ENCODE measurements at regions not wholly inside any gene's neighbourhood (a gene's known extent, or its start where the extent isn't known, plus 50 kb on each side); places are given as distances from the start of the nearest gene placed in this dataset.
"Not testable (repeated sequence)": the region's sequence is repeated elsewhere in the genome, so short reads cannot be mapped to it uniquely, and the experiment has no call there.

DNA sequence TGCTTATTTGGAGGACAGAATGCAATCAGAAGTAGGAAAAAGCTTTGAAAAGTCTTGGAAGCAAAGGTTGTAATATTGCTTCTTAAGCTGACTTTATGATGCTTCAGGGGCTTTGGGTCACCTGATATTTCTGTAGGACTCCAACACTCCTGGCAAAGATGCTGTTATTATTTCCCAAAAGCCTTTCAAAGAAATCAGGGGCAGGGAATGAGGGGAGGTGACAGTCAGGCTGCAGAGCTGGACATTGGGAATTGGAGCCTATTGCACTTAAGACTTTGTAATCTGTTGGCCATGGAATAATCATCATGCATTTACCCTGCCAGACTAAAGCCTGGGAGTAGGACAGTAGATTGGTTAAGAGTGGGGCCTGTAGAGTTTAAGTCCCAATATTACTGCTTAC, 168.3 kb upstream of the IL12B start:
- no peak overlapping the region for H3K4me3 ChIP-seq (ENCODE audit: low read length in 2 of 2)
- H3K9me3 ChIP-seq (ENCODE audit: control insufficient read depth in 2 of 2, low read length in 2 of 2), result no peaks in the 10 kb centered on the region
- H3K4me1 ChIP-seq (ENCODE audit: control insufficient read depth, insufficient read depth, low read length), result no peaks in the 10 kb centered on the region
- no peaks in the 10 kb centered on the region for H3K36me3 ChIP-seq (ENCODE audit: control insufficient read depth in 2 of 2, insufficient read depth in 2 of 2, low read length in 2 of 2)
- H3K27ac ChIP-seq (ENCODE audit: low read length), result no peak overlapping the region
- H3K9ac ChIP-seq (ENCODE audit: low read length in 2 of 2), result no peak overlapping the region
- no peaks in the 10 kb centered on the region for H3K27me3 ChIP-seq (ENCODE audit: control insufficient read depth in 1 of 2, insufficient read depth in 2 of 2, low read length in 2 of 2)

DNA sequence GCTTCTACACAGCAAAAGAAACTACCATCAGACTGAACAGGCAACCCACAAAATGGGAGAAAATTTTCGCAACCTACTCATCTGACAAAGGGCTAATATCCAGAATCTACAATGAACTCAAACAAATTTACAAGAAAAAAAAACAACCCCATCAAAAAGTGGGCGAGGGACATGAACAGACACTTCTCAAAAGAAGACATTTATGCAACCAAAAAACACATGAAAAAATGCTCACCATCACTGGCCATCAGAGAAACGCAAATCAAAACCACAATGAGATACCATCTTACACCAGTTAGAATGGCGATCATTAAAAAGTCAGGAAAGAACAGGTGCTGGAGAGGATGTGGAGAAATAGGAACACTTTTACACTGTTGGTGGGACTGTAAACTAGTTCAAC, 171.8 kb upstream of the IL12B start:
- H3K9ac ChIP-seq (ENCODE audit: low read length in 2 of 2); H3K4me3 ChIP-seq (ENCODE audit: low read length in 2 of 2); H3K4me1 ChIP-seq (ENCODE audit: control insufficient read depth, insufficient read depth, low read length); H3K9me3 ChIP-seq (ENCODE audit: control insufficient read depth in 2 of 2, low read length in 2 of 2); H3K36me3 ChIP-seq (ENCODE audit: control insufficient read depth in 2 of 2, insufficient read depth in 2 of 2, low read length in 2 of 2); H3K27me3 ChIP-seq (ENCODE audit: control insufficient read depth in 1 of 2, insufficient read depth in 2 of 2, low read length in 2 of 2); H3K27ac ChIP-seq (ENCODE audit: low read length): not testable (repeated sequence)

DNA sequence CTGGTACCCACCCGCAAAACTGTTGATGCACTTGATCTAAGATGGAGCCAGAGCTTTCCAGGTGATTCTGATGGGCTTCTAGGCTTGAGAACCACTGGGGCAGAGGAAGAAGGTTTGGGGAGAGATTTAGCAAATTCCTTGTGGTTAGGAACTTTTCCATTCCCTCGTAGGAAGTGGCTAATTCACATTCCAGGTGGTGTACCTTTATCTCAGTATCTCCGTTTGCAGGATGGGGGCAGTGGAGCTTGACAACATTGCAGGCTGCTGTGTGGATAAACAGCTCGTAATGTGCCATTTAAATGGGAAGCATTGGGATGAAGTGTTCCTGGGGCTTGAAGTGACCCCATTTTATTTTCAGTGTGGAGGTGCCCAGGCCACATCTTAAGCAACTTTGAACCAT, 172.9 kb upstream of the IL12B start:
- H3K4me3 ChIP-seq (ENCODE audit: low read length in 2 of 2), result no peak overlapping the region
- H3K9ac ChIP-seq (ENCODE audit: low read length in 2 of 2), result no peak overlapping the region
- no peaks in the 10 kb centered on the region for H3K4me1 ChIP-seq (ENCODE audit: control insufficient read depth, insufficient read depth, low read length)
- H3K27me3 ChIP-seq (ENCODE audit: control insufficient read depth in 1 of 2, insufficient read depth in 2 of 2, low read length in 2 of 2), result no peaks in the 10 kb centered on the region
- H3K36me3 ChIP-seq (ENCODE audit: control insufficient read depth in 2 of 2, insufficient read depth in 2 of 2, low read length in 2 of 2), result no peaks in the 10 kb centered on the region
- no peaks in the 10 kb centered on the region for H3K9me3 ChIP-seq (ENCODE audit: control insufficient read depth in 2 of 2, low read length in 2 of 2)
- H3K27ac ChIP-seq (ENCODE audit: low read length), result no peak overlapping the region

DNA sequence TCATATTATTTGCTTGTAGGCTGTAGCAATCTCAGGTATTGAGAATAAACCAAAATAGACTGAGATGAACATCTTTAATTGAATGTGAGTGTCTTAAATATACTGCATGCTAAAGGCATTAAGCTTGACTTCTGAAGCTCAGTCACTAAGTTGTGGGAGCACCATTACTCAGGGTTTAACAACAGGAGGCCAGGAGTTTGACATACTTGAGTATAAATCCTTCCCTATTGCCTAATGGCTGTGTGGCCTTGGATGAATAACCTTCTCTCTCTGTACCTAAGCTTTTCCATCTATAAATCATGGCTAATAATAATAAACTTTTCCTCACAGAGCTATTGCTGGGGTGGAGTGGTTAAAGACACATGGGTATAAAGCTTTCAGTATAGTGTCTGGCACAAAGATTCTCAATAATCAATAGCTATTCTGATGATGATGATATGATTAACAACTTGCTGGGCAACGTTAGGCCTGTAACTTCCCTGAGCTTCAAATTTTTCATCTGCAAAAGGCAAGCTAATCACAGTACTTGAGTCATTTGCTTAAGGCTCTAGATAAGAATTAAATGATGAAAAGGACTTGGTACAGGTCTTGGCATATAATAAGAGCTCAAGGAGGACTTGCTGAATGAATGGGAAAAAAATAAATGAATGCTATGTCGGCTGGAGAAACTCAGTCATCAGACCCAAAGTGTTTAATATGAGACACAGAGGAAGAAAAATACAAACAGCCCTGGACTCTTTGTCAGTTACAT, 174.0 kb upstream of the IL12B start:
- no peaks in the 10 kb centered on the region for H3K27me3 ChIP-seq (ENCODE audit: control insufficient read depth in 1 of 2, insufficient read depth in 2 of 2, low read length in 2 of 2)
- H3K4me1 ChIP-seq (ENCODE audit: control insufficient read depth, insufficient read depth, low read length), result no peaks in the 10 kb centered on the region
- no peaks in the 10 kb centered on the region for H3K36me3 ChIP-seq (ENCODE audit: control insufficient read depth in 2 of 2, insufficient read depth in 2 of 2, low read length in 2 of 2)
- H3K4me3 ChIP-seq (ENCODE audit: low read length in 2 of 2), result no peak overlapping the region
- no peaks in the 10 kb centered on the region for H3K9me3 ChIP-seq (ENCODE audit: control insufficient read depth in 2 of 2, low read length in 2 of 2)
- H3K27ac ChIP-seq (ENCODE audit: low read length), result no peak overlapping the region
- no peak overlapping the region for H3K9ac ChIP-seq (ENCODE audit: low read length in 2 of 2)

DNA sequence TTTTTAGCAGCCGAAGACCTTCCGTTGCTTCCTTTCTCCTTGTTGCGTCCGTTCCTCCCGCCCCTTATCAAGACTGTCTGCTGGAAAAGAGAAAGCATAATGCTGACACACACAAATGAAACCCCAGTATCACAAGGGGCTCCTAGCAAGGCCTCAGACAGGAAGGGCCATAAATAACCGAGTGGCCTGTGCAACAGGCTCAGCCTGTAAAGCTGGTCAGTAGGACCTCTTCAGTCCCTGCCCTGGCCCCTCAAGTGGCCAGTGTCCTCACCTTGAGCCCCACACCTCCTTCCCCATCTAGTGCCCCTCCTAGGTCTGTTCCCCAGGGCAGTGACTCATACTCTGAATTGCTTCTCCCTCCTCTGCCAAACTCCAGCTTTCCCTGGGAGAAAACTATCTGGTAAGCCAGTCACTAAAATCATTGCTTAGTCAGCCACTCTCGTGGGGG, 174.6 kb upstream of the IL12B start:
- H3K27ac ChIP-seq (ENCODE audit: low read length), result no peak overlapping the region
- no peak overlapping the region for H3K4me3 ChIP-seq (ENCODE audit: low read length in 2 of 2)
- no peaks in the 10 kb centered on the region for H3K9me3 ChIP-seq (ENCODE audit: control insufficient read depth in 2 of 2, low read length in 2 of 2)
- no peaks in the 10 kb centered on the region for H3K36me3 ChIP-seq (ENCODE audit: control insufficient read depth in 2 of 2, insufficient read depth in 2 of 2, low read length in 2 of 2)
- no peaks in the 10 kb centered on the region for H3K27me3 ChIP-seq (ENCODE audit: control insufficient read depth in 1 of 2, insufficient read depth in 2 of 2, low read length in 2 of 2)
- H3K4me1 ChIP-seq (ENCODE audit: control insufficient read depth, insufficient read depth, low read length), result no peaks in the 10 kb centered on the region
- no peak overlapping the region for H3K9ac ChIP-seq (ENCODE audit: low read length in 2 of 2)

DNA sequence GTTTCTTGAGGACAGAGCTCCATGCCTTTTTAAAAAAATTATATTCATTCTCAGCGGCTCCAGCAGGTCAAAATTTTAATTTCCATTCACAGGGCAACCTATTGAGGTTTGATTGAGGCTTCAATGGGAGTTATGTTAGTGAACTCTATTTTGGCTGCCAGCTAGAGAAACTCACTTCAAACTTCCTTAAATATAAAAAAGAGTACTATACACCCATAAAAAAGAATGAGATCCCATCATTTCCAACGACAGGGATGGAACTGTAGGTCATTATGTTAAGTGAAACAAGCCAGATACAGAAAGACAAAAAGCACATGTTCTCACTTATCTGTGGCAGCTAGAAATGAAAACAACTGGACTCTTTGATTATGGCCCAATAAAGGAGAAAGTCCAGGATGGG, 176.8 kb upstream of the IL12B start:
- no peaks in the 10 kb centered on the region for H3K36me3 ChIP-seq (ENCODE audit: control insufficient read depth in 2 of 2, insufficient read depth in 2 of 2, low read length in 2 of 2)
- H3K4me3 ChIP-seq (ENCODE audit: low read length in 2 of 2), result no peak overlapping the region
- H3K4me1 ChIP-seq (ENCODE audit: control insufficient read depth, insufficient read depth, low read length), result no peaks in the 10 kb centered on the region
- H3K27me3 ChIP-seq (ENCODE audit: control insufficient read depth in 1 of 2, insufficient read depth in 2 of 2, low read length in 2 of 2), result no peaks in the 10 kb centered on the region
- H3K9me3 ChIP-seq (ENCODE audit: control insufficient read depth in 2 of 2, low read length in 2 of 2), result no peaks in the 10 kb centered on the region
- no peak overlapping the region for H3K9ac ChIP-seq (ENCODE audit: low read length in 2 of 2)
- H3K27ac ChIP-seq (ENCODE audit: low read length), result no peak overlapping the region

DNA sequence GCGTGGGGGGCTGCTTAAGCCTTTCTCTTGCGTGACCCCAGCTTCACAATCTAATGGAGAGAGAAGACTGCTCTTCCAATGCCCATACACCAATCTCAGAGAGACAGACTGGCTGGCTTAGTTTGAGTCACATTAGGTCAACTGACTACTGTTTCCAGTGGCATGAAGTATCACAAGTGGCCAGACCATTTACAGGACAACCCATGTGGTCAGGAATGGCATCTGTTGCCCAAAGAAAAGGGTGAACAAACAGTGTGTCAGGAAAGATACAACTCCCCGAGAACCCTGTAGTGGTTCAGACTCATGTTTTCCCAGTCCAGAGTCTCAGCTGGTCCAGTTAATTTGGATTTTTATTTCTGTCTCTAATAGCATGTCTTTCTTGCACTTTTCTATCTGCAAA, 177.4 kb upstream of the IL12B start:
- Histone ChIP-seq H3K27me3 (ENCODE audit: control insufficient read depth in 1 of 2, insufficient read depth in 2 of 2, low read length in 2 of 2) (no peaks in the 10 kb centered on the region), H3K4me3 (ENCODE audit: low read length in 2 of 2) (no peak overlapping the region), H3K36me3 (ENCODE audit: control insufficient read depth in 2 of 2, insufficient read depth in 2 of 2, low read length in 2 of 2) (no peaks in the 10 kb centered on the region), H3K9me3 (ENCODE audit: control insufficient read depth in 2 of 2, low read length in 2 of 2) (no peaks in the 10 kb centered on the region), H3K4me1 (ENCODE audit: control insufficient read depth, insufficient read depth, low read length) (no peaks in the 10 kb centered on the region), H3K27ac (ENCODE audit: low read length) (no peak overlapping the region), H3K9ac (ENCODE audit: low read length in 2 of 2) (no peak overlapping the region)

DNA sequence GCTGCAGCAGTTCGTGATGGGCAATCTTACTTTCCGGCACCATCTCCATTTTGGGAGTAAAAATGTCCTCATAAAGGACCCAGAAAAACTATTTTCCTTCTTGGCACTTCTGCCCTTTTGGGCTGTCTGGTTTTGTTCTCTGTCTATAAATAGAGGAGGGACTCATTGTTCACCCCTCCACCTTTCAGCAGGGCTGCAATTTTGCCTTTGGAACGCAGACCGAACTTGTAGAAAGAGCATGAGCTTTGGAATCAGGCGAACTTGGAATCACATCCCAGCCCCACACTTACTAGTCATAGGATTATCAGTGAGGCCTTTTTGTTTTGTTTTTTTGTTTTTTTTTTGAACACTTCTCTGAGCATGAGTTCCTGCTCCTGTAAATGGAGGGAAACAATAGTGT, 178.1 kb upstream of the IL12B start:
- Histone ChIP-seq H3K4me1 (ENCODE audit: control insufficient read depth, insufficient read depth, low read length) (no peaks in the 10 kb centered on the region), H3K9ac (ENCODE audit: low read length in 2 of 2) (no peak overlapping the region), H3K9me3 (ENCODE audit: control insufficient read depth in 2 of 2, low read length in 2 of 2) (no peaks in the 10 kb centered on the region), H3K27ac (ENCODE audit: low read length) (no peak overlapping the region), H3K36me3 (ENCODE audit: control insufficient read depth in 2 of 2, insufficient read depth in 2 of 2, low read length in 2 of 2) (no peaks in the 10 kb centered on the region), H3K27me3 (ENCODE audit: control insufficient read depth in 1 of 2, insufficient read depth in 2 of 2, low read length in 2 of 2) (no peaks in the 10 kb centered on the region), H3K4me3 (ENCODE audit: low read length in 2 of 2) (no peak overlapping the region)

DNA sequence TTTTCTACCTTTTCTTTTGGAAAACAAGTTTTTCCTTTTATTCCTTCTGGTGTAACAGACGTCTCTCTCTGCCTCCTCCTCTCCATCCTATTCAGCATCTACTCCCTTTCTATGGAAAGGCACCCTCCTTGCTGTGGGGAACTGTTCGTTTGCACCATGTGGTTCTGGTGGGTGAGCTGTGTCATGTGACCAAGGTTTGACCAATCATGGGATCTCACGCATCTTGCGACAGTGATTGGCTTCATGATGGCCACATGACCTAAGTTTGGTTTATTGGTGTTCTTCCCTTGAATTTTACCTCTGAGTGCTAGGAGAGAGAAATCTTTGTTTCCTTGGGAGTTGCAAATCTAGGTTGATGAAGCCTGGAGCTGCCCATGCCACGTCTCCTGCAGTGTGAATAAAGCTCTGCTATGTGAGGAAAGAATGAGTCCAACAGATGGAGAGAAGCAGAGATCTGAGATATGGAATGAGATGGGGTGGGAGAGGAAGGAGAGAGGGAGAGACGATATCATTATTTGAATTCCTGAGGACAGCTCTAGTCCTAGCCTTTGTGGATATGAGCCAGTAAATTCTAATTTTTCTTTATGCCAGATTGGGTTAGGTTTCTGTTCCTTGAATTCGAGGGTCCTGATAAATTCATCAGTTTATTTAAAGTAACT, 178.8 kb upstream of the IL12B start:
- H3K36me3 ChIP-seq (ENCODE audit: control insufficient read depth in 2 of 2, insufficient read depth in 2 of 2, low read length in 2 of 2), result no peaks in the 10 kb centered on the region
- no peak overlapping the region for H3K27ac ChIP-seq (ENCODE audit: low read length)
- peaks cover 0 to 2% of the 10 kb centered on the region in 2 donors for H3K27me3 ChIP-seq (ENCODE audit: control insufficient read depth in 1 of 2, insufficient read depth in 2 of 2, low read length in 2 of 2)
- no peak overlapping the region for H3K4me3 ChIP-seq (ENCODE audit: low read length in 2 of 2)
- H3K9ac ChIP-seq (ENCODE audit: low read length in 2 of 2), result no peak overlapping the region
- no peaks in the 10 kb centered on the region for H3K9me3 ChIP-seq (ENCODE audit: control insufficient read depth in 2 of 2, low read length in 2 of 2)
- no peaks in the 10 kb centered on the region for H3K4me1 ChIP-seq (ENCODE audit: control insufficient read depth, insufficient read depth, low read length)

DNA sequence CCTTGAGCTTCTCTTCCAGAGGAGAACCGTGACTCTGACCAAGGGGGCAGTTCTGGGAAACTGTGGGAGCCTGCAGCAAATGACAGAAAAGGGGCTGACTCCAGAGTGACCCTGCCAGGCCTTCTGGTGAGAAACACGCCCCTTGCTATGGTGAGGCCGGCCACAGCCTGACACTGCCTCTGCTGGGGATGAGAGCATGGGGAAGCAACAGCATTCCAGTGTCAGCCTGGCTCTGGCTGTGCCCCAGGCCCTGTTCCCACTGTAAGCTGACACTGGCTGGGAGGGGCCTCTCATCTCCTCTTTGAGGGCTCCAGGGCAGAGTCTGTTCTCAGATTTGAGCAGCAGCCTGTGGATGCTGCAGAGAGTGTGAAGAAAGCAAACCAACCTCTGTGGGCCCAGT, 180.0 kb upstream of the IL12B start:
- H3K27ac ChIP-seq (ENCODE audit: low read length), result no peak overlapping the region
- H3K9ac ChIP-seq (ENCODE audit: low read length in 2 of 2), result no peak overlapping the region
- H3K4me1 ChIP-seq (ENCODE audit: control insufficient read depth, insufficient read depth, low read length), result no peaks in the 10 kb centered on the region
- no peak overlapping the region for H3K4me3 ChIP-seq (ENCODE audit: low read length in 2 of 2)
- H3K27me3 ChIP-seq (ENCODE audit: control insufficient read depth in 1 of 2, insufficient read depth in 2 of 2, low read length in 2 of 2), result peaks cover 0 to 2% of the 10 kb centered on the region in 2 donors
- no peaks in the 10 kb centered on the region for H3K36me3 ChIP-seq (ENCODE audit: control insufficient read depth in 2 of 2, insufficient read depth in 2 of 2, low read length in 2 of 2)
- H3K9me3 ChIP-seq (ENCODE audit: control insufficient read depth in 2 of 2, low read length in 2 of 2), result no peaks in the 10 kb centered on the region

DNA sequence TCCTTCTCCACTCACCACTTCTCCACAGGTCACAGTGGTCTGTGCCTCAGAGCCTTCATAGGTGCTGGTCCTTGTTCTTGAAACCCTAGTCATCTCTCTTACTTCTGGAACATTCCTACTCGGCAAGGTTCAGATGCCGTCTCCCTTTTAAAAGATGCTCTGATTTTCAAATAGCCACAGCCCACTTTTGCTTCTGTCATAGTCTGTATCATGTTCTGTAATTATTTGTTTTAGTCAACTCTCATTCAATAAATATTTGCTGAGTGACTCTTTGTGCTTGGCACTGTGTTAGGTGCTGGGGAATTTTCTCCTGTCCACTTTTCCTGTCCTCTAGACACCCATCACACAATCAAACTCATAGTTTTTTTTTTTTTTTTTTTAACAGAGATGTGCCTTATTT, 181.3 kb upstream of the IL12B start:
- H3K9ac ChIP-seq (ENCODE audit: low read length in 2 of 2), result no peak overlapping the region
- H3K27me3 ChIP-seq (ENCODE audit: control insufficient read depth in 1 of 2, insufficient read depth in 2 of 2, low read length in 2 of 2), result peaks cover 0 to 2% of the 10 kb centered on the region in 2 donors
- H3K27ac ChIP-seq (ENCODE audit: low read length), result no peak overlapping the region
- no peaks in the 10 kb centered on the region for H3K9me3 ChIP-seq (ENCODE audit: control insufficient read depth in 2 of 2, low read length in 2 of 2)
- H3K36me3 ChIP-seq (ENCODE audit: control insufficient read depth in 2 of 2, insufficient read depth in 2 of 2, low read length in 2 of 2), result no peaks in the 10 kb centered on the region
- no peaks in the 10 kb centered on the region for H3K4me1 ChIP-seq (ENCODE audit: control insufficient read depth, insufficient read depth, low read length)
- H3K4me3 ChIP-seq (ENCODE audit: low read length in 2 of 2), result no peak overlapping the region

Measured in stomach smooth muscle (tissue), 2 donors.